ENCODE measurements at regions not wholly inside any gene's neighbourhood (a gene's known extent, or its start where the extent isn't known, plus 50 kb on each side); places are given as distances from the start of the nearest gene placed in this dataset.

DNA sequence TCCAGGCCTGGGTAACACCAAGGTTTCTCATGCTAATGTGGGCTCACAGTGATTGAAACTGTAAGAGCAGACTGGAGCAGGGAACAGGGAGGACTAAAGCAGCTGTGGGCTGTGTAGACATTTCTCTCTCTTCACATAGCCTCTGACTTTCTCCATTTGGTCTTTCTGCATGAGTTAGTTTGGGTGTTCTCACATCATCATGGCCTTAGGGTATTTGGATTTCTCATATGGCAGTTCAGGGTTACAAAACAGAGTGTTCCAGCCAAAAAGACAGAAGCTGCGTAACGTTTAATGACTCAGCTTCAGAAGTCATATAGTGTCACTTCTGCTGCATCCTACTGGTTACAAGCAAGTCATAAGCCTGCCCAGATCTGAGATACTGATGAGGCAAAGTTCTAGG, 52.0 kb upstream of the OSBPL8 start:
- WGBS, 2 experiments (ENCODE audit: insufficient coverage in 2 of 2), result 94 to 100% methylated on average over 2 of the region's 2 CpGs
- no peak overlapping the region for H3K27ac ChIP-seq (ENCODE audit: low read depth, low read length, severe bottlenecking)
- no peak overlapping the region for H3K4me3 ChIP-seq (ENCODE audit: extremely low read depth, insufficient read depth, low read length, poor library complexity, severe bottlenecking)

DNA sequence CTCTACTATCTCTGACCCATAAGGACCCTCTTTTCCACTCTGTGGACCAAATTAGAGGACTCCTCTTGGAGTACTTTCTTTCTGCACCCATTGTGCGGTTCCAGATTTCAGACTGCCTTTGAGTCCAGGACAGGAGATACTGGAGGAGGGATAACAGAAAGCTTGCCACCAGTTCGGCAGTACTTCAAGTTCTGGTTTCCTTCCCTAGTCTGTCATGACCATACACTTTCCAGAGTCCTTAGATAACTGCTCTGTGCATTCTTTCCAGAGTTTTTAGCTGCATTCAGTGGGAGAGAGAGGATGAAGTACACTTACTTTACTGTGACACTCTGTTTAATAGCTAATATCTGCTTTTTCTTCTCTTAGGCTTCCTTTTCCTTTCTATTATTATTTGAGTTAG, 54.8 kb upstream of the OSBPL8 start:
- no peaks in the 10 kb centered on the region for H3K36me3 ChIP-seq (ENCODE audit: control insufficient read depth, insufficient read depth, low read length)
- no peak overlapping the region for H3K4me3 ChIP-seq (ENCODE audit: extremely low read depth, insufficient read depth, low read length, poor library complexity, severe bottlenecking)
- WGBS, 2 experiments (ENCODE audit: insufficient coverage in 2 of 2), result no CpG with 5 or more reads among the region's 2 CpGs
- no peaks in the 10 kb centered on the region for H3K4me1 ChIP-seq (ENCODE audit: control insufficient read depth, insufficient read depth, low read length, poor library complexity, severe bottlenecking)
- H3K27ac ChIP-seq (ENCODE audit: low read depth, low read length, severe bottlenecking), result no peak overlapping the region
- no peaks in the 10 kb centered on the region for H3K9me3 ChIP-seq (ENCODE audit: control insufficient read depth, low read length)

More for the DNA sequence above, 52.0 kb upstream of the OSBPL8 start:
- H3K36me3 ChIP-seq (ENCODE audit: control insufficient read depth, insufficient read depth, low read length), result no peaks in the 10 kb centered on the region
- H3K9me3 ChIP-seq (ENCODE audit: control insufficient read depth, low read length), result no peaks in the 10 kb centered on the region
- H3K4me1 ChIP-seq (ENCODE audit: control insufficient read depth, insufficient read depth, low read length, poor library complexity, severe bottlenecking), result no peaks in the 10 kb centered on the region

GRCh38 chr12:76618031-76618430, 58.5 kb upstream of the OSBPL8 start:
- Histone ChIP-seq H3K27ac (ENCODE audit: low read depth, low read length, severe bottlenecking) (no peak overlapping the region), H3K36me3 (ENCODE audit: control insufficient read depth, insufficient read depth, low read length) (no peaks in the 10 kb centered on the region), H3K4me1 (ENCODE audit: control insufficient read depth, insufficient read depth, low read length, poor library complexity, severe bottlenecking) (no peaks in the 10 kb centered on the region), H3K9me3 (ENCODE audit: control insufficient read depth, low read length) (no peaks in the 10 kb centered on the region), H3K4me3 (ENCODE audit: extremely low read depth, insufficient read depth, low read length, poor library complexity, severe bottlenecking) (no peak overlapping the region)
- 90 to 100% methylated on average over 3 to 4 of the region's 6 CpGs for WGBS, 2 experiments (ENCODE audit: insufficient coverage in 2 of 2)

DNA sequence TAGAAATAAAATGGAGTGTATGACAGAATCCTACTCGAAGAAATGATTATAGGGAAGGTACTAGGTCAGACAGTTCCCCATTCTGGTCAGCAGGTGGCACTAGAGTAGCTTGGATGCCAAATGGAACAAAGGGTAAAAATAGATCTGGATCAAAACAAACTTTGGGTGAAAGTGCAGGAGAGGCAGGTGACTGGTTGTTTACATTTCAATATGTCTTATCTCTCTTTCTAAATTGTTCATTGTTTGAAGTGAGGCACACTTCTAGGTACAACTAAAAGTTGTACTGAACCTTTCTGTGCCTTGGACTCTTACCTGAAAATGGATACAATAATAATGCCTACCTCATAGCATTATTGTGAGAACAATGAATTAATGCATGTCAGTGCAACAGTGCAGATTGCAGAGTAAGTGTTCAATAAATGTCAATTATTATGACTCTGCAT, 62.0 kb upstream of the OSBPL8 start:
- H3K36me3 ChIP-seq (ENCODE audit: control insufficient read depth, insufficient read depth, low read length), result no peaks in the 10 kb centered on the region
- H3K4me3 ChIP-seq (ENCODE audit: extremely low read depth, insufficient read depth, low read length, poor library complexity, severe bottlenecking), result no peak overlapping the region
- 45 to 67% methylated on average over 1 of the region's 1 CpG for WGBS, 2 experiments (ENCODE audit: insufficient coverage in 2 of 2)
- no peak overlapping the region for H3K27ac ChIP-seq (ENCODE audit: low read depth, low read length, severe bottlenecking)
- no peaks in the 10 kb centered on the region for H3K9me3 ChIP-seq (ENCODE audit: control insufficient read depth, low read length)
- no peaks in the 10 kb centered on the region for H3K4me1 ChIP-seq (ENCODE audit: control insufficient read depth, insufficient read depth, low read length, poor library complexity, severe bottlenecking)

- H3K4me1 ChIP-seq (ENCODE audit: control insufficient read depth, insufficient read depth, low read length, poor library complexity, severe bottlenecking), result no peaks in the 10 kb centered on the region
- H3K4me3 ChIP-seq (ENCODE audit: extremely low read depth, insufficient read depth, low read length, poor library complexity, severe bottlenecking), result no peak overlapping the region
- no peak overlapping the region for H3K27ac ChIP-seq (ENCODE audit: low read depth, low read length, severe bottlenecking)
- no peaks in the 10 kb centered on the region for H3K36me3 ChIP-seq (ENCODE audit: control insufficient read depth, insufficient read depth, low read length)
- H3K9me3 ChIP-seq (ENCODE audit: control insufficient read depth, low read length), result no peaks in the 10 kb centered on the region
- WGBS, 2 experiments (ENCODE audit: insufficient coverage in 2 of 2), result 77 to 90% methylated on average over 3 to 5 of the region's 5 CpGs
Observed at GRCh38 chr12:76622351-76622750, 62.8 kb upstream of the OSBPL8 start.

- no peaks in the 10 kb centered on the region for H3K4me1 ChIP-seq (ENCODE audit: control insufficient read depth, insufficient read depth, low read length, poor library complexity, severe bottlenecking)
- H3K9me3 ChIP-seq (ENCODE audit: control insufficient read depth, low read length), result no peaks in the 10 kb centered on the region
- H3K27ac ChIP-seq (ENCODE audit: low read depth, low read length, severe bottlenecking), result no peak overlapping the region
- no peaks in the 10 kb centered on the region for H3K36me3 ChIP-seq (ENCODE audit: control insufficient read depth, insufficient read depth, low read length)
- H3K4me3 ChIP-seq (ENCODE audit: extremely low read depth, insufficient read depth, low read length, poor library complexity, severe bottlenecking), result no peak overlapping the region
Observed at GRCh38 chr12:76622915-76623314, 63.3 kb upstream of the OSBPL8 start.

- Histone ChIP-seq H3K36me3 (ENCODE audit: control insufficient read depth, insufficient read depth, low read length) (no peaks in the 10 kb centered on the region), H3K4me3 (ENCODE audit: extremely low read depth, insufficient read depth, low read length, poor library complexity, severe bottlenecking) (no peak overlapping the region), H3K4me1 (ENCODE audit: control insufficient read depth, insufficient read depth, low read length, poor library complexity, severe bottlenecking) (no peaks in the 10 kb centered on the region), H3K9me3 (ENCODE audit: control insufficient read depth, low read length) (no peaks in the 10 kb centered on the region), H3K27ac (ENCODE audit: low read depth, low read length, severe bottlenecking) (no peak overlapping the region)
- 95 to 100% methylated on average over 2 of the region's 2 CpGs for WGBS, 2 experiments (ENCODE audit: insufficient coverage in 2 of 2)
Observed at GRCh38 chr12:76623931-76624330, 64.4 kb upstream of the OSBPL8 start.

DNA sequence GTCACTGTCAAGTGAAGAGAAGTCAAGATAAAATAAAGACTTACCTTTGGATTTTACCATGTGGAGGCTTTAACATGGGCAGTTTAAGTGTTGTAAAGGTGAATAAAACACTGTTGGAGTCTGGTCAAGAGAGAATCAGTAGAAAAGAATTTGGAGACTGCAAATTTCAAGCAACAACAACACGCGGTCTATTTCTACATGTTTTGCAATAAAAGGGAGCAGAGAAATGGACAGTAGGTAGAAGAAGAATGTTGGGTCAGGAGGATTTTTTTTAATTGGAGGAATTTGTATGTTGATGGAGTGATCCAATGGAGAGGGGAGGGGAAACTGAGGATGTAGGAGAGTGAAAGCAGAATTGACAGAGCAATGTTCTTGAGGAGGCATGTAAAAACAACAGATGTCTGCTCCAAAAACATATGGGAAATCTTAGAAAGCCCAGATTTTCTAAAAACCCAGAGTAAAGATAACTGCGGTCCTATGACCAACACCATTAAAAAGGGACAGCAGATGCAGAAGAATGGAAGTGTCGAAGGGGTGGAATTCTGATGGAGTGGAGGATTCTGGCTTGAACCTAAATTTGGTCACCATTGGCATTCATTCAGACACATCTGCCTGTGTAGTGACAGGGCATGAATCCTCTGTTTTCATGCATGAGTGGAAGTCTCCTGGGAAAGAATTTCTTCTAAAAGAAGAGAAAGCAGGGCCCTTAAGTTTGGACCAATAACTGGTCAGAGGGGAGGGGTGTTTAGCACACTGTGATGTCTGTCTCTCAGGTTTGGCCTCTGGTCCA, 68.0 kb upstream of the OSBPL8 start:
- no peak overlapping the region for H3K4me3 ChIP-seq (ENCODE audit: extremely low read depth, insufficient read depth, low read length, poor library complexity, severe bottlenecking)
- H3K4me1 ChIP-seq (ENCODE audit: control insufficient read depth, insufficient read depth, low read length, poor library complexity, severe bottlenecking), result no peaks in the 10 kb centered on the region
- 94 to 100% methylated on average over 3 of the region's 4 CpGs for WGBS, 2 experiments (ENCODE audit: insufficient coverage in 2 of 2)

DNA sequence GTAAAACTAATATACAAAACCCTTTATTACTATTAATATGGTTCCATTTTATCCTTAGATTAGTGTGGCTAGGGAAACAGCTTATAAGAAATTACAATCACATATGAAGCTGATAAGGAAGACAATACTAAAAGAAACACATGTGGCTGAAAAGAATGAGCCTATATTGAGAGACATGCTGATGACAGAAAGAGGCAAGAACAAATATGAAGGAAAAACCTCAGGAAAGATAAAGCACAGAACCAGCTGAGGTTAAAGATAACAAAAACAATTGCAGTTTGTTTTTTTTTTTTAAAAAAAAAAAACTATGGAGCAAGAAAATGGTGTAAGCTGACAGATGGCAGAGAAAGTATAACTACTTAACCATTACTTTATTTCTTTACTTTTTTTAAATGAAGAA, 69.2 kb upstream of the OSBPL8 start:
- Histone ChIP-seq H3K4me1 (ENCODE audit: control insufficient read depth, insufficient read depth, low read length, poor library complexity, severe bottlenecking) (peaks cover 4% of the 10 kb centered on the region), H3K27ac (ENCODE audit: low read depth, low read length, severe bottlenecking) (no peak overlapping the region), H3K9me3 (ENCODE audit: control insufficient read depth, low read length) (no peaks in the 10 kb centered on the region), H3K4me3 (ENCODE audit: extremely low read depth, insufficient read depth, low read length, poor library complexity, severe bottlenecking) (no peak overlapping the region), H3K36me3 (ENCODE audit: control insufficient read depth, insufficient read depth, low read length) (no peaks in the 10 kb centered on the region)

More for the DNA sequence above, 68.0 kb upstream of the OSBPL8 start:
- no peaks in the 10 kb centered on the region for H3K36me3 ChIP-seq (ENCODE audit: control insufficient read depth, insufficient read depth, low read length)
- no peaks in the 10 kb centered on the region for H3K9me3 ChIP-seq (ENCODE audit: control insufficient read depth, low read length)
- no peak overlapping the region for H3K27ac ChIP-seq (ENCODE audit: low read depth, low read length, severe bottlenecking)

- H3K4me1 ChIP-seq (ENCODE audit: control insufficient read depth, insufficient read depth, low read length, poor library complexity, severe bottlenecking), result peaks cover 14% of the 10 kb centered on the region
- H3K36me3 ChIP-seq (ENCODE audit: control insufficient read depth, insufficient read depth, low read length), result no peaks in the 10 kb centered on the region
- H3K9me3 ChIP-seq (ENCODE audit: control insufficient read depth, low read length), result no peaks in the 10 kb centered on the region
- no peak overlapping the region for H3K27ac ChIP-seq (ENCODE audit: low read depth, low read length, severe bottlenecking)
- H3K4me3 ChIP-seq (ENCODE audit: extremely low read depth, insufficient read depth, low read length, poor library complexity, severe bottlenecking), result no peak overlapping the region
- no CpG with 5 or more reads among the region's 2 CpGs for WGBS, 2 experiments (ENCODE audit: insufficient coverage in 2 of 2)
Observed at GRCh38 chr12:76631741-76632140, 72.2 kb upstream of the OSBPL8 start.

DNA sequence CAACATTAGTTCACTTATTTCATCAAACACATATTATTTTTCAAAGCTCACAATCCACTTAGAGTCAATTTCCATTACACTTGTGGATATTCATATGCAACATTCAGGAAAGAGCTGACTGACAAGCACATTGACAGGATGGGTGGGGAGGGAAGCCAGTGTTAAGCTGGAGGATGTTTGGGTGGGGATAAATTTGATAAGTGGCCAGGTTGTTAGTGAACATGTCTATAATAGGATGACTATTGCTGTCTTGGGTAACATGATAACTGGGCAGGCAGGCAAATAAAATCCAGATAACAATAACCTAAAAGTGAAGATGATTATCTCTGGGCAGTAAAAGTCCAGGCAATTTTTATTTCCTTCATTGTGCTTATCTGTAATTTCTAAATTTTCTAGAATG, 73.8 kb upstream of the OSBPL8 start:
- Histone ChIP-seq H3K9me3 (ENCODE audit: control insufficient read depth, low read length) (no peaks in the 10 kb centered on the region), H3K4me1 (ENCODE audit: control insufficient read depth, insufficient read depth, low read length, poor library complexity, severe bottlenecking) (peaks cover 14% of the 10 kb centered on the region), H3K36me3 (ENCODE audit: control insufficient read depth, insufficient read depth, low read length) (no peaks in the 10 kb centered on the region), H3K4me3 (ENCODE audit: extremely low read depth, insufficient read depth, low read length, poor library complexity, severe bottlenecking) (no peak overlapping the region), H3K27ac (ENCODE audit: low read depth, low read length, severe bottlenecking) (no peak overlapping the region)
